Ascending aorta (tissue), 2 donors: ENCODE measurements at regions not wholly inside any gene's neighbourhood (a gene's known extent, or its start where the extent isn't known, plus 50 kb on each side); places are given as distances from the start of the nearest gene placed in this dataset.

ENCODE experiments used
- DNase-seq, 2 donors: peaks; one replicate each; pipeline ENCODE4 v3.0.0-alpha.2; 2019; ENCODE audit warnings: low spot score in 2 of 2
- H3K27ac ChIP-seq, 2 donors: fragments of 200-600 bp; sonication (generic); one replicate each; pipeline ENCODE4 v1.5.1; 2016 to 2017; ENCODE audit warnings: mild to moderate bottlenecking in 1 of 2
- H3K27me3 ChIP-seq: fragments of 200-600 bp; sonication (generic); one replicate; pipeline ENCODE4 v1.5.1; 2017
- H3K36me3 ChIP-seq, 2 donors: fragments of 200-600 bp; sonication (generic); one replicate each; pipeline ENCODE4 v1.5.1; 2016
- H3K4me1 ChIP-seq, 2 donors: fragments of 200-600 bp; sonication (generic); one replicate each; pipeline ENCODE4 v1.5.1; 2016 to 2017; ENCODE audit warnings: mild to moderate bottlenecking in 1 of 2
- H3K4me3 ChIP-seq, 2 donors: fragments of 200-600 bp; sonication (generic); one replicate each; pipeline ENCODE4 v1.5.1; 2016 to 2017; ENCODE audit warnings: mild to moderate bottlenecking in 1 of 2
- H3K9me3 ChIP-seq, 2 donors: fragments of 200-600 bp; sonication (generic); one replicate each; pipeline ENCODE4 v1.5.1; 2016
- intact Hi-C: fragments of 100-400 bp; cut with DNase I; formaldehyde crosslinking; loops from one replicate; pipeline ENCODE4 v1.15.1; 2023
- TF ChIP-seq, protein P1 (sequence below), 3 experiments: fragments of 200-600 bp in 2 of 3; fragments of 450-650 bp in 1 of 3; sonication (generic) in 2 of 3; IDR thresholded peaks; one replicate each; pipeline ENCODE4 v1.5.1; 2016 to 2019; ENCODE audit warnings: antibody characterized with exemption in 3 of 3, mild to moderate bottlenecking in 1 of 3, moderate library complexity in 1 of 3

GRCh38 chr4:81923140-81923539 lies 450.7 kb downstream of the HNRNPD start:
- H3K36me3 ChIP-seq: no peaks in the 10 kb centered on the region
- H3K27me3 ChIP-seq: no peaks in the 10 kb centered on the region
- no peak overlapping the region for H3K27ac ChIP-seq
- H3K9me3 ChIP-seq: no peaks in the 10 kb centered on the region
- no peak overlapping the region for H3K4me3 ChIP-seq
- H3K4me1 ChIP-seq: no peaks in the 10 kb centered on the region
- DNase-seq: no peak
- TF ChIP-seq, protein P1, sequence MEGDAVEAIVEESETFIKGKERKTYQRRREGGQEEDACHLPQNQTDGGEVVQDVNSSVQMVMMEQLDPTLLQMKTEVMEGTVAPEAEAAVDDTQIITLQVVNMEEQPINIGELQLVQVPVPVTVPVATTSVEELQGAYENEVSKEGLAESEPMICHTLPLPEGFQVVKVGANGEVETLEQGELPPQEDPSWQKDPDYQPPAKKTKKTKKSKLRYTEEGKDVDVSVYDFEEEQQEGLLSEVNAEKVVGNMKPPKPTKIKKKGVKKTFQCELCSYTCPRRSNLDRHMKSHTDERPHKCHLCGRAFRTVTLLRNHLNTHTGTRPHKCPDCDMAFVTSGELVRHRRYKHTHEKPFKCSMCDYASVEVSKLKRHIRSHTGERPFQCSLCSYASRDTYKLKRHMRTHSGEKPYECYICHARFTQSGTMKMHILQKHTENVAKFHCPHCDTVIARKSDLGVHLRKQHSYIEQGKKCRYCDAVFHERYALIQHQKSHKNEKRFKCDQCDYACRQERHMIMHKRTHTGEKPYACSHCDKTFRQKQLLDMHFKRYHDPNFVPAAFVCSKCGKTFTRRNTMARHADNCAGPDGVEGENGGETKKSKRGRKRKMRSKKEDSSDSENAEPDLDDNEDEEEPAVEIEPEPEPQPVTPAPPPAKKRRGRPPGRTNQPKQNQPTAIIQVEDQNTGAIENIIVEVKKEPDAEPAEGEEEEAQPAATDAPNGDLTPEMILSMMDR (IDR thresholded peaks at IDR 0.05): no peak
- intact Hi-C loops: no loop called here

- Histone ChIP-seq H3K4me3 (no peak overlapping the region), H3K36me3 (no peaks in the 10 kb centered on the region), H3K27me3 (no peaks in the 10 kb centered on the region), H3K27ac (no peak overlapping the region), H3K9me3 (no peaks in the 10 kb centered on the region), H3K4me1 (no peaks in the 10 kb centered on the region)
- TF ChIP-seq, protein P1 (IDR thresholded peaks at IDR 0.05): no peak
- intact Hi-C loops: no loop called here
- DNase-seq: no peak
Observed at GRCh38 chr4:81922313-81922712, 450.6 kb upstream of the RASGEF1B start.

- no peak for DNase-seq
- H3K9me3 ChIP-seq: no peaks in the 10 kb centered on the region
- no peak overlapping the region for H3K4me3 ChIP-seq
- no peaks in the 10 kb centered on the region for H3K4me1 ChIP-seq
- no peak overlapping the region for H3K27ac ChIP-seq
- intact Hi-C loops: no loop called here
- no peaks in the 10 kb centered on the region for H3K27me3 ChIP-seq
- TF ChIP-seq, protein P1 (IDR thresholded peaks at IDR 0.05): no peak
- no peaks in the 10 kb centered on the region for H3K36me3 ChIP-seq
Observed at GRCh38 chr4:81921751-81922159, 450.0 kb upstream of the RASGEF1B start.

DNA sequence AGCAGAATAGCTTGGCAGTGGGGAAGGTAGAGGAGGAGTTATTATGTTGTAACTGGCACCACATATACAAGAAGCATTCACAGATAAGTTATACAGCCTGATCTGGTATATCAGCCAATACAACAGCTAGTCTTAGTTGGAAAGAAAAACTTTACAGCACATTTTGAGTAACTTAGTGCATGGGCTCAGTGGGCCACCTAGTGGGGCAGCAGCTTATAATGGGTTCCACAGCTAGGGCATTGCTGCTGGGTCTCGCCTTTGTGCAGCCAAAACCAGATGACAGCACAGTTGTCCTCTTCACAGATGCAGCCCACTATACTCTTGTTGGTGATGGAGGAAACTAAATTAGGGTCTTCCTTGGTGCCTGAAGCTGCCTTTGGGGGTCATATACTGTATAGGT lies 448.1 kb upstream of the RASGEF1B start:
- Histone ChIP-seq H3K27me3 (no peaks in the 10 kb centered on the region), H3K4me3 (no peak overlapping the region), H3K4me1 (no peaks in the 10 kb centered on the region), H3K36me3 (no peaks in the 10 kb centered on the region), H3K27ac (no peak overlapping the region), H3K9me3 (no peaks in the 10 kb centered on the region)
- no peak for DNase-seq
- intact Hi-C loops: no loop called here
- TF ChIP-seq, protein P1 (IDR thresholded peaks at IDR 0.05): no peak

DNA sequence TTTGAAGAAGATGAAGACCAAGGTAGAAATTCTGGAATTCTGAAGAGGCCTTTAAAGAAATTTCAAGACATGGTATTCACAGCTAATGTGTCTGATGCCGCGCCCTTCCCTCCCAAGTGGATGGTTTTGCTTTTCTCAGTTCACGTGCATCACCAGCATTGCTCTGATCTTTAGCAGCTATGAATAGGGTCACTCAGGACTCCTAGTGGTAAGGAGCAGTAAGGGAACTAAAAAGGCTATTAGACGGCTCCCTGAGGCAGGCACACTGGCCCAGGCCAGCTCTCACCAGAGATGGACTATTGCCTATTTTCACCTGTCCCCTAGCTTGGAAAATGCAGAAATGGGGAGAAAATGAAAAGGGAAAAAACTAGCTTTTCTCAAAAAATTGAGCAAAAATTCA lies 447.5 kb upstream of the RASGEF1B start:
- TF ChIP-seq, protein P1 (IDR thresholded peaks at IDR 0.05): no peak
- H3K4me3 ChIP-seq: no peak overlapping the region
- DNase-seq: no peak
- H3K36me3 ChIP-seq: no peaks in the 10 kb centered on the region
- H3K27me3 ChIP-seq: no peaks in the 10 kb centered on the region
- no peak overlapping the region for H3K27ac ChIP-seq
- intact Hi-C loops: no loop called here
- no peaks in the 10 kb centered on the region for H3K9me3 ChIP-seq
- no peaks in the 10 kb centered on the region for H3K4me1 ChIP-seq

- H3K27me3 ChIP-seq: no peaks in the 10 kb centered on the region
- no peaks in the 10 kb centered on the region for H3K36me3 ChIP-seq
- H3K4me3 ChIP-seq: no peak overlapping the region
- no peak overlapping the region for H3K27ac ChIP-seq
- H3K9me3 ChIP-seq: no peaks in the 10 kb centered on the region
- TF ChIP-seq, protein P1 (IDR thresholded peaks at IDR 0.05): no peak
- no peaks in the 10 kb centered on the region for H3K4me1 ChIP-seq
- intact Hi-C loops: no loop called here
- no peak for DNase-seq
Observed at GRCh38 chr4:81915430-81915829, 443.7 kb upstream of the RASGEF1B start.
